Ovary (tissue), 3 donors: ENCODE measurements at regions not wholly inside any gene's neighbourhood (a gene's known extent, or its start where the extent isn't known, plus 50 kb on each side); places are given as distances from the start of the nearest gene placed in this dataset.

Experiments used
- CTCF ChIP-seq, 3 donors: fragments of 450-650 bp in 2 of 3; fragments of 200-600 bp in 1 of 3; IDR thresholded peaks; one replicate each; pipeline versions ENCODE4 v1.5.1 to v1.8.0; 2016 to 2022; ENCODE audit warnings: antibody characterized with exemption in 3 of 3, mild to moderate bottlenecking in 1 of 3
- POLR2A ChIP-seq: fragments of 450-650 bp; IDR thresholded peaks from one replicate; pipeline ENCODE4 v1.6.1; 2017; ENCODE audit warnings: antibody characterized with exemption, mild to moderate bottlenecking, moderate library complexity
- donor health status: DM: no; HTN: no; CAD: no.

- TF ChIP-seq CTCF (IDR thresholded peaks at IDR 0.05) (no peak), POLR2A (no peak)
Observed at GRCh38 chr10:36191009-36191408, 548.9 kb upstream of the FZD8 start.
